ENCODE measurements at regions not wholly inside any gene's neighbourhood (a gene's known extent, or its start where the extent isn't known, plus 50 kb on each side); places are given as distances from the start of the nearest gene placed in this dataset.

- Mint-ChIP-seq H3K9me3 (ENCODE audit: unreplicated experiment) (no peaks in the 10 kb centered on the region), H3K27me3 (ENCODE audit: unreplicated experiment) (no peaks in the 10 kb centered on the region), H3K27ac (ENCODE audit: unreplicated experiment) (no peak overlapping the region), H3K4me3 (ENCODE audit: unreplicated experiment) (no peak overlapping the region), H3K36me3 (ENCODE audit: low read depth, unreplicated experiment) (no peaks in the 10 kb centered on the region), H3K4me1 (ENCODE audit: unreplicated experiment) (no peaks in the 10 kb centered on the region)
- no peak for DNase-seq (ENCODE audit: low spot score)
- TF ChIP-seq CTCF (IDR thresholded peaks at IDR 0.05; ENCODE audit: unreplicated experiment): no peak
Observed at GRCh38 chr5:36435516-36435915, 133.8 kb upstream of the RANBP3L start.

DNA sequence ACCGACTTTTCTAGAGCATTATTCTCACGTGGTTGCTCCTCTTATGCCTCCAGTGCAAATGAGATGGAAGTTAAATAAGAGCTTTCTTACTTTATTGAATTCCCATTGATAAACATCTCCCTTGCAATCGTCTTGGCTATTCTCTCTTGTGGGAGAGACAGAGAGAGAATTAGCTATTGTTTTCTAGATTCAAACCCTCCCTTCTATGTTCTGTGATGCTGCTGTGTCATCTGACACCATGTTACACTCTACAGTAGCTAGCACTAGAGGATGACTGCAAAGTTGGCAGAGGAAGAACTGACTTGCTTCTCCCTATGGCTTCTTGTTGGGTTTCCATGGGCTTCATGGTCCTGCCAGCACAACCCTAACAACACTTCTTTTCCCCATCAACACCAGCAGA lies 134.6 kb upstream of the RANBP3L start:
- Mint-ChIP-seq H3K9me3 (ENCODE audit: unreplicated experiment) (no peaks in the 10 kb centered on the region), H3K36me3 (ENCODE audit: low read depth, unreplicated experiment) (no peaks in the 10 kb centered on the region), H3K27ac (ENCODE audit: unreplicated experiment) (no peak overlapping the region), H3K4me1 (ENCODE audit: unreplicated experiment) (no peaks in the 10 kb centered on the region), H3K4me3 (ENCODE audit: unreplicated experiment) (no peak overlapping the region), H3K27me3 (ENCODE audit: unreplicated experiment) (no peaks in the 10 kb centered on the region)
- no peak for DNase-seq (ENCODE audit: low spot score)
- TF ChIP-seq CTCF (IDR thresholded peaks at IDR 0.05; ENCODE audit: unreplicated experiment): no peak

DNA sequence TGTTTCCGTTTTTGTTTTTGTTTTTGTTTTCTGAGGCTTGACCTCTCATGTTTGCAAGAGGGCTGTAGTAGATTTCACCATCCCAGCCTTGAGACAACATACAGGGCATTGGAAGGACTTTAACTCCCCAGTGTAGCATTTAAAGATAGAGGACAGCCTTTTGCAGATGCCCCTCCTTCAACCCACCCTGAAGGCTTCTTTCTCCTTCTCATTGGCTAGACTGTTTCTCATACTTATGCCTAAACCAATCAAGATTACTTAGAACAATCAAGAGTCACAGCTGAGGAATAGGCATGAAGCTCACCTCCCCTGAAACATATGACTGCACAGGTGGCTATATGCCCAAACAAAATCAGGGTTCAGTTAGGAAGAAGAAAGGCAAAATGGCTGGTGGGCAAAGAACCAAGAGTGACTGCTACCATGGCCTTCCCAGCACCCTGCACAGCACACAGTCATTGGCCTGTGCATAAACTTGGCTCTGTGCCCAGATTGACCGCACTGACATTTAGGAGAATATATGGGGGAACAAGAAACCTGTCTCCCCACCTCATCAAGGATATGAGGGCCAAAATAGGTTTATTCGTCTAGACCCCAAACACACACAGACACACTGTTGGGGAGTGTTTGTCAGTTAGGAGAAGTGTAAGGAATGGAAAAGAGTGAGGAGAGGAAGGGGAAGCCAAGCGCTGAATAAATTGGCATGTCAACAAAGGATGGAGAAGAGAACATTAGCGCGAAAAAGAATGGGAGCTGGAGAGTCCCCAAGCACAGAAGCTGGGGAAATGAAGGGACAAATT lies 137.3 kb upstream of the RANBP3L start:
- no peak for DNase-seq (ENCODE audit: low spot score)
- Mint-ChIP-seq H3K4me3 (ENCODE audit: unreplicated experiment) (no peak overlapping the region), H3K36me3 (ENCODE audit: low read depth, unreplicated experiment) (no peaks in the 10 kb centered on the region), H3K4me1 (ENCODE audit: unreplicated experiment) (peaks cover 8% of the 10 kb centered on the region), H3K27ac (ENCODE audit: unreplicated experiment) (no peak overlapping the region), H3K9me3 (ENCODE audit: unreplicated experiment) (no peaks in the 10 kb centered on the region), H3K27me3 (ENCODE audit: unreplicated experiment) (no peaks in the 10 kb centered on the region)
- TF ChIP-seq CTCF (IDR thresholded peaks at IDR 0.05; ENCODE audit: unreplicated experiment): no peak

DNA sequence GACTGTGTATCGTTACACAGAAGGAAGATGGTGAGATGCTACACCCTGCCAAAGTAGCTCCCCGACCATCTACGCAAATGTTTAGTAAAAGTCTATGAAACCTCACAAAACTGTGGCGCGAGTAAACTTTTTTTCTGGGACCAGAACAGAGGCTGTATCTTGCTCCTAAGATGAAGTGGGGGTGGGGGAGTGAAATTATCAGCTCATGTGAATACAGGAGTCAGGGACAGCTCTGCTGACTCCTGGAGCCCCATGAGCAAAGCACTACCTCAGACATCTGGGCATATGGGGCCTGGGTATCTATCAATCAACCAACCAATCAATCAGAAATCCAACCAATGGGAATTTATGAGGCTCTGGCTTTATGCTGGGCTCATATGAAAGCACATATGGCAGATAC lies 138.6 kb upstream of the RANBP3L start:
- no peak overlapping the region for H3K4me3 Mint-ChIP-seq (ENCODE audit: unreplicated experiment)
- peaks cover 1% of the 10 kb centered on the region for H3K27me3 Mint-ChIP-seq (ENCODE audit: unreplicated experiment)
- H3K9me3 Mint-ChIP-seq (ENCODE audit: unreplicated experiment): no peaks in the 10 kb centered on the region
- TF ChIP-seq CTCF (IDR thresholded peaks at IDR 0.05; ENCODE audit: unreplicated experiment): no peak
- H3K4me1 Mint-ChIP-seq (ENCODE audit: unreplicated experiment): peaks cover 14% of the 10 kb centered on the region
- no peak for DNase-seq (ENCODE audit: low spot score)
- no peak overlapping the region for H3K27ac Mint-ChIP-seq (ENCODE audit: unreplicated experiment)
- peaks cover 4% of the 10 kb centered on the region for H3K36me3 Mint-ChIP-seq (ENCODE audit: low read depth, unreplicated experiment)

GRCh38 chr5:36441280-36441679 lies 139.6 kb upstream of the RANBP3L start:
- Mint-ChIP-seq H3K36me3 (ENCODE audit: low read depth, unreplicated experiment) (peaks cover 4% of the 10 kb centered on the region), H3K9me3 (ENCODE audit: unreplicated experiment) (no peaks in the 10 kb centered on the region), H3K27me3 (ENCODE audit: unreplicated experiment) (peaks cover 1% of the 10 kb centered on the region), H3K27ac (ENCODE audit: unreplicated experiment) (no peak overlapping the region), H3K4me1 (ENCODE audit: unreplicated experiment) (peaks cover 14% of the 10 kb centered on the region), H3K4me3 (ENCODE audit: unreplicated experiment) (no peak overlapping the region)
- no peak for TF ChIP-seq CTCF (IDR thresholded peaks at IDR 0.05; ENCODE audit: unreplicated experiment)
- no peak for DNase-seq (ENCODE audit: low spot score)
